ENCODE measurements at regions not wholly inside any gene's neighbourhood (a gene's known extent, or its start where the extent isn't known, plus 50 kb on each side); places are given as distances from the start of the nearest gene placed in this dataset.

- Histone ChIP-seq H3K36me3 (replicated peaks in 1 of 2; ENCODE audit: insufficient read depth in 1 of 2, low read depth in 2 of 2) (no peaks in the 10 kb centered on the region), H3K27ac (no peak overlapping the region), H3K27me3 (no peaks in the 10 kb centered on the region), H3K4me3 (no peak overlapping the region), H3K9me3 (no peaks in the 10 kb centered on the region), H3K4me1 (no peaks in the 10 kb centered on the region)
- WGBS, 2 donors, result 74 to 75% methylated on average over 8 of the region's 8 CpGs
- ATAC-seq (no peak), DNase-seq (no peak)
- TF ChIP-seq CTCF (IDR thresholded peaks at IDR 0.05), result no peak
- TF ChIP-seq POLR2A (IDR thresholded peaks at IDR 0.05), result no peak
- intact Hi-C loops (cut with DNase I), result no loop called here
Measured at GRCh38 chr5:167309941-167310517, 981.4 kb upstream of the WWC1 start.

- TF ChIP-seq CTCF (IDR thresholded peaks at IDR 0.05) (no peak), POLR2A (IDR thresholded peaks at IDR 0.05) (no peak)
- H3K4me3 ChIP-seq, result no peak overlapping the region
- no peak overlapping the region for H3K27ac ChIP-seq
- no peaks in the 10 kb centered on the region for H3K9me3 ChIP-seq
- DNase-seq (no peak), ATAC-seq (no peak)
- no peaks in the 10 kb centered on the region for H3K36me3 ChIP-seq (replicated peaks in 1 of 2; ENCODE audit: insufficient read depth in 1 of 2, low read depth in 2 of 2)
- no peaks in the 10 kb centered on the region for H3K27me3 ChIP-seq
- intact Hi-C loops (cut with DNase I), result no loop called here
- H3K4me1 ChIP-seq, result no peaks in the 10 kb centered on the region
- 65 to 67% methylated on average over 3 of the region's 3 CpGs for WGBS, 2 donors
Measured at GRCh38 chr5:167311340-167311739, 980.1 kb upstream of the WWC1 start.

- Histone ChIP-seq H3K27me3 (no peaks in the 10 kb centered on the region), H3K4me3 (no peak overlapping the region), H3K36me3 (replicated peaks in 1 of 2; ENCODE audit: insufficient read depth in 1 of 2, low read depth in 2 of 2) (no peaks in the 10 kb centered on the region), H3K27ac (no peak overlapping the region), H3K4me1 (no peaks in the 10 kb centered on the region), H3K9me3 (no peaks in the 10 kb centered on the region)
- 69 to 79% methylated on average over 3 of the region's 3 CpGs for WGBS, 2 donors
- ATAC-seq (no peak), DNase-seq (no peak)
- intact Hi-C loops (cut with DNase I), result no loop called here
- no peak for TF ChIP-seq CTCF (IDR thresholded peaks at IDR 0.05)
- TF ChIP-seq POLR2A (IDR thresholded peaks at IDR 0.05), result no peak
Measured at GRCh38 chr5:167312225-167312624, 979.2 kb upstream of the WWC1 start.

GRCh38 chr5:167315762-167316161 lies 975.7 kb upstream of the WWC1 start:
- no peaks in the 10 kb centered on the region for H3K4me1 ChIP-seq
- intact Hi-C loops (cut with DNase I), result no loop called here
- no peak overlapping the region for H3K27ac ChIP-seq
- 60 to 72% methylated on average over 2 of the region's 2 CpGs for WGBS, 2 donors
- H3K4me3 ChIP-seq, result no peak overlapping the region
- no peak for TF ChIP-seq POLR2A (IDR thresholded peaks at IDR 0.05)
- no peak for TF ChIP-seq CTCF (IDR thresholded peaks at IDR 0.05)
- ATAC-seq (no peak), DNase-seq (no peak)
- no peaks in the 10 kb centered on the region for H3K9me3 ChIP-seq
- H3K27me3 ChIP-seq, result no peaks in the 10 kb centered on the region
- H3K36me3 ChIP-seq (replicated peaks in 1 of 2; ENCODE audit: insufficient read depth in 1 of 2, low read depth in 2 of 2), result no peaks in the 10 kb centered on the region

GRCh38 chr5:167317884-167318283 lies 973.6 kb upstream of the WWC1 start:
- no peak for ATAC-seq
- Histone ChIP-seq H3K27me3 (no peaks in the 10 kb centered on the region), H3K27ac (no peak overlapping the region), H3K4me1 (no peaks in the 10 kb centered on the region), H3K9me3 (no peaks in the 10 kb centered on the region), H3K36me3 (replicated peaks in 1 of 2; ENCODE audit: insufficient read depth in 1 of 2, low read depth in 2 of 2) (no peaks in the 10 kb centered on the region), H3K4me3 (no peak overlapping the region)
- intact Hi-C loops (cut with DNase I), result no loop called here
- WGBS, 2 donors, result 67 to 76% methylated on average over 3 of the region's 3 CpGs
- no peak for DNase-seq
- TF ChIP-seq POLR2A (IDR thresholded peaks at IDR 0.05) (no peak), CTCF (IDR thresholded peaks at IDR 0.05) (no peak)
